SK-N-SH treated with all-trans-retinoic acid at 6 μM for 48 hours (cell line): ENCODE measurements at regions not wholly inside any gene's neighbourhood (a gene's known extent, or its start where the extent isn't known, plus 50 kb on each side); places are given as distances from the start of the nearest gene placed in this dataset.

Experiments used
- ATAC-seq: fragments of 200-7000 bp; cut with Tn5 transposase; 3 replicates; pipeline ENCODE4 v1.9.1; 2020; ENCODE audit warnings: mild to moderate bottlenecking, moderate library complexity
- ARNTL ChIP-seq: fragments of 450-650 bp; formaldehyde crosslinking; IDR thresholded peaks from 2 replicates; pipeline ENCODE4 v1.5.0; 2020; ENCODE audit warnings: low read depth, mild to moderate bottlenecking, moderate library complexity, borderline replicate concordance
- BACH2 ChIP-seq: fragments of 250-450 bp; sonication (Bioruptor Pico); IDR thresholded peaks from 2 replicates; pipeline ENCODE4 v1.9.0; 2021; ENCODE audit warnings: mild to moderate bottlenecking, borderline replicate concordance
- CREB5 ChIP-seq: fragments of 250-450 bp; sonication (Bioruptor Pico); IDR thresholded peaks from 2 replicates; pipeline ENCODE4 v1.5.1; 2020; ENCODE audit warnings: low read depth, mild to moderate bottlenecking, moderate library complexity
- CSRNP3 ChIP-seq: fragments of 250-450 bp; sonication (Bioruptor Pico); IDR thresholded peaks from 2 replicates; pipeline ENCODE4 v1.5.1; 2021; ENCODE audit warnings: mild to moderate bottlenecking, moderate library complexity
- ESRRG ChIP-seq: fragments of 250-450 bp; sonication (Bioruptor Pico); IDR thresholded peaks from 2 replicates; pipeline ENCODE4 v1.6.1; 2021; ENCODE audit warnings: mild to moderate bottlenecking
- GLIS3 ChIP-seq: fragments of 250-450 bp; sonication (Bioruptor Pico); IDR thresholded peaks from 2 replicates; pipeline ENCODE4 v1.5.0; 2020; ENCODE audit warnings: mild to moderate bottlenecking, moderate library complexity
- ISL1 ChIP-seq: fragments of 250-450 bp; sonication (Bioruptor Pico); IDR thresholded peaks from 2 replicates; pipeline ENCODE4 v2.1.2; 2022; ENCODE audit warnings: mild to moderate bottlenecking, moderate library complexity
- OSR1 ChIP-seq: fragments of 250-450 bp; sonication (Bioruptor Pico); IDR thresholded peaks from 2 replicates; pipeline ENCODE4 v1.8.0; 2022; ENCODE audit warnings: moderate library complexity, mild to moderate bottlenecking, inconsistent platforms
- PATZ1 ChIP-seq: fragments of 250-450 bp; sonication (Bioruptor Pico); IDR thresholded peaks from 2 replicates; pipeline ENCODE4 v1.8.0; 2020; ENCODE audit warnings: mild to moderate bottlenecking, moderate library complexity, borderline replicate concordance
- PPARA ChIP-seq: fragments of 250-450 bp; sonication (Bioruptor Pico); IDR thresholded peaks from 2 replicates; pipeline ENCODE4 v1.5.0; 2020; ENCODE audit warnings: mild to moderate bottlenecking, borderline replicate concordance
- RARB ChIP-seq: fragments of 250-450 bp; sonication (Bioruptor Pico); IDR thresholded peaks from 2 replicates; pipeline ENCODE4 v1.8.0; 2021; ENCODE audit warnings: mild to moderate bottlenecking, moderate library complexity
- SNAI2 ChIP-seq: fragments of 250-450 bp; sonication (Bioruptor Pico); IDR thresholded peaks from 2 replicates; pipeline ENCODE4 v1.5.0; 2020; ENCODE audit warnings: mild to moderate bottlenecking, moderate library complexity
- TCF4 ChIP-seq: fragments of 250-450 bp; sonication (Bioruptor Pico); IDR thresholded peaks from 2 replicates; pipeline ENCODE4 v1.8.0; 2021; ENCODE audit warnings: mild to moderate bottlenecking, moderate library complexity, borderline replicate concordance
- TOX ChIP-seq: fragments of 250-450 bp; sonication (Bioruptor Pico); IDR thresholded peaks from 2 replicates; pipeline ENCODE4 v1.8.0; 2021; ENCODE audit warnings: mild to moderate bottlenecking, moderate library complexity, borderline replicate concordance
- ZFP3 ChIP-seq: fragments of 250-450 bp; sonication (Bioruptor Pico); IDR thresholded peaks from 2 replicates; pipeline ENCODE4 v1.5.0; 2020; ENCODE audit warnings: mild to moderate bottlenecking, moderate library complexity
- ZFP30 ChIP-seq: fragments of 450-650 bp; formaldehyde crosslinking; IDR thresholded peaks from 2 replicates; pipeline ENCODE4 v1.5.0; 2022; ENCODE audit warnings: mild to moderate bottlenecking, moderate library complexity
- ZNF565 ChIP-seq: fragments of 450-650 bp; formaldehyde crosslinking; conservative IDR thresholded peaks from 2 replicates; pipeline ENCODE4 v1.5.0; 2020; ENCODE audit warnings: low read depth, mild to moderate bottlenecking, moderate library complexity
- ZNF70 ChIP-seq: fragments of 450-650 bp; formaldehyde crosslinking; IDR thresholded peaks from 2 replicates; pipeline ENCODE4 v1.5.0; 2020; ENCODE audit warnings: mild to moderate bottlenecking, moderate library complexity
- ZNF8 ChIP-seq: fragments of 450-650 bp; formaldehyde crosslinking; IDR thresholded peaks from 2 replicates; pipeline ENCODE4 v1.5.0; 2020; ENCODE audit warnings: mild to moderate bottlenecking, moderate library complexity

- no peak for ATAC-seq
- TF ChIP-seq SNAI2 (CRISPR knock-in tag) (no peak), ZFP30 (CRISPR knock-in tag) (no peak), CSRNP3 (no peak), ISL1 (CRISPR knock-in tag) (no peak), ESRRG (CRISPR knock-in tag) (no peak), CREB5 (CRISPR knock-in tag) (no peak), ZNF8 (CRISPR knock-in tag) (no peak), BACH2 (CRISPR knock-in tag) (no peak), TOX (CRISPR knock-in tag) (no peak), PPARA (CRISPR knock-in tag) (no peak), PATZ1 (CRISPR knock-in tag) (no peak)
Observed at GRCh38 chrX:13892856-13893255, 76.0 kb upstream of the GPM6B start.

GRCh38 chrX:13891377-13892140, 74.7 kb upstream of the GPM6B start:
- ATAC-seq, result no peak
- no peak for TF ChIP-seq CREB5 (CRISPR knock-in tag)
- no peak for TF ChIP-seq PATZ1 (CRISPR knock-in tag)
- TF ChIP-seq OSR1, result no peak
- TF ChIP-seq BACH2 (CRISPR knock-in tag), result no peak
- TF ChIP-seq ARNTL, result no peak
- TF ChIP-seq GLIS3, result no peak
- no peak for TF ChIP-seq CSRNP3
- no peak for TF ChIP-seq ESRRG (CRISPR knock-in tag)
- TF ChIP-seq RARB (CRISPR knock-in tag), result no peak
- TF ChIP-seq TCF4 (CRISPR knock-in tag), result no peak
- no peak for TF ChIP-seq ZNF70 (CRISPR knock-in tag)
- TF ChIP-seq, all 23 proteins: peak for 0

DNA sequence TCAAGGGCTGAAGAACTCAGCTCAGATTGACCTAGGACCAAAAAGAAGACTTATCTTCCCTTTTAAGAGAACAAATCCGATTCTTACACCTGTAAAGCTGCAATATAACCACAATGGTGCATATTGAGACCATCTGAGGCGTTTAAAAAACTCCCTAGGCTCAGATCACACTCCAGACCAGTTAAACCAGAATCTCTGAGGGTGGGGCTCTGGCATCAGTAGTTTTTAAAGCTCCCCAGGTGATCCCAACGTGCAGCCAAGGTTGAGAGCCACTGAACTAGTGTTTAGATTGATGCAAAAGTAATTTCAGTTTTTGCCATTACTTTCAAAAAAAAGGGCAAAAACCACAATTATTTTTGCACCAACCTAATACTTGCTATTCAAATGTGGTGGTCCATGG, 73.9 kb upstream of the GPM6B start:
- ATAC-seq, result no peak
- TF ChIP-seq ZNF565 (CRISPR knock-in tag) (no peak), BACH2 (CRISPR knock-in tag) (no peak), ARNTL (no peak), ESRRG (CRISPR knock-in tag) (no peak), ZFP3 (CRISPR knock-in tag) (no peak), ISL1 (CRISPR knock-in tag) (no peak)
